CD8-positive, alpha-beta memory T cell (primary cell): ENCODE measurements at regions not wholly inside any gene's neighbourhood (a gene's known extent, or its start where the extent isn't known, plus 50 kb on each side); places are given as distances from the start of the nearest gene placed in this dataset.

Experiments
- CTCF ChIA-PET: fragments of 350-600 bp; sonication (Branson Sonifier 250); formaldehyde crosslinking; loops from one replicate; lab custom pipeline; 2021; ENCODE audit warnings: antibody characterized with exemption; lab: Charles Lee
- POLR2A ChIA-PET: fragments of 350-600 bp; sonication (Branson Sonifier 250); formaldehyde crosslinking; loops from one replicate; lab custom pipeline; 2021; ENCODE audit warnings: antibody characterized with exemption; lab: Charles Lee
- DNase-seq, 5 donors: peaks; one replicate each; pipeline versions ENCODE4 v3.0.0 to v3.0.0-alpha.2; 2020 to 2022; ENCODE audit warnings: mixed read lengths in 1 of 5
- H3K27ac ChIP-seq: one replicate; pipeline ENCODE4 v1.7.0; 2013; ENCODE audit warnings: low read depth, mild to moderate bottlenecking, low read length, moderate library complexity
- H3K27me3 ChIP-seq: 2 replicates; pipeline ENCODE4 v1.7.0; 2013; ENCODE audit warnings: low read length, mild to moderate bottlenecking; ENCODE audit not compliant: insufficient read depth, poor library complexity, severe bottlenecking
- H3K36me3 ChIP-seq: 2 replicates; pipeline ENCODE4 v1.7.0; 2013; ENCODE audit warnings: mild to moderate bottlenecking, low read length, moderate library complexity; ENCODE audit not compliant: insufficient read depth
- H3K4me1 ChIP-seq: 2 replicates; pipeline ENCODE4 v1.7.0; 2013; ENCODE audit warnings: mild to moderate bottlenecking, low read length, moderate library complexity; ENCODE audit not compliant: insufficient read depth
- H3K4me3 ChIP-seq: 2 replicates; pipeline ENCODE4 v1.7.0; 2013; ENCODE audit warnings: mild to moderate bottlenecking, low read length
- H3K9me3 ChIP-seq: 2 replicates; pipeline ENCODE4 v1.7.0; 2013; ENCODE audit warnings: mild to moderate bottlenecking, low read length
- H3K27ac Mint-ChIP-seq, 8 donors: one replicate each; pipeline ENCODE4 v1.8.0; 2020 to 2021; ENCODE audit warnings: mixed read lengths in 8 of 8, mild to moderate bottlenecking in 6 of 8, inconsistent platforms in 3 of 8, moderate library complexity in 3 of 8
- H3K27me3 Mint-ChIP-seq, 2 donors: one replicate each; pipeline ENCODE4 v1.8.0; 2020 to 2021; ENCODE audit warnings: mixed read lengths in 2 of 2, mild to moderate bottlenecking in 1 of 2, moderate library complexity in 1 of 2
- H3K36me3 Mint-ChIP-seq, 3 donors: one replicate each; pipeline ENCODE4 v1.8.0; 2020 to 2021; ENCODE audit warnings: mixed read lengths in 3 of 3, inconsistent platforms in 1 of 3, mild to moderate bottlenecking in 1 of 3
- H3K4me1 Mint-ChIP-seq, 3 donors: one replicate each; pipeline ENCODE4 v1.8.0; 2020 to 2021; ENCODE audit warnings: mixed read lengths in 3 of 3, inconsistent platforms in 1 of 3, mild to moderate bottlenecking in 1 of 3
- H3K4me3 Mint-ChIP-seq, 7 donors: one replicate each; pipeline ENCODE4 v1.8.0; 2020 to 2021; ENCODE audit warnings: mixed read lengths in 7 of 7, mild to moderate bottlenecking in 6 of 7, moderate library complexity in 4 of 7, inconsistent platforms in 2 of 7
- H3K9me3 Mint-ChIP-seq, 5 donors: one replicate each; pipeline ENCODE4 v1.8.0; 2020 to 2022; ENCODE audit warnings: mixed read lengths in 5 of 5, mild to moderate bottlenecking in 3 of 5, moderate library complexity in 2 of 5, inconsistent platforms in 1 of 5

DNA sequence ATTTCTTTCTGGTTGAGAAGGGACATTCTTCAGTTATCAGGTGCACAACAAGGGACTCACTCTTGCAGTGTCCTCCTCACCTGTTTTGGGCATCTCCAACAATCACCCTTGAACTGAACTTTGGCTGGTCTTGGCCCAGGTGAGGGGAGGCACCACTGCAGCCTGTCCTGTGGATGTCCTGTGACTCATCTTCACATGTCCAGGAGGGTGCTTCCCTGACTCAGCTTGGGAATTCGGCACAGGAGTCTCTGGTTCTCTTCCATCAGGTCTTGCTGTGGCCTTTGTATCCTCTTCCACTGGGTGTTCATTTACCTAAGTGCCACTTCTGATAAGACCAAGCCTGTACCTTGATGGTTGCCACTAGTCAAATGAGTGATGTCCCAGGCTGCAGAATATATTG lies 196.7 kb upstream of the MKI67 start:
- H3K9me3 ChIP-seq: no peaks in the 10 kb centered on the region
- H3K36me3 ChIP-seq: no peaks in the 10 kb centered on the region
- ChIA-PET CTCF (no interaction called here), POLR2A (no interaction called here)
- no peak overlapping the region for H3K27ac ChIP-seq
- no peak overlapping the region for H3K4me3 ChIP-seq
- Mint-ChIP-seq H3K36me3 (no peaks in the 10 kb centered on the region), H3K27ac (no peak overlapping the region), H3K4me3 (no peak overlapping the region), H3K27me3 (peaks cover 13 to 19% of the 10 kb centered on the region in 2 donors), H3K4me1 (no peaks in the 10 kb centered on the region), H3K9me3 (peaks cover 0 to 4% (median 0%) of the 10 kb centered on the region in 5 donors)
- H3K27me3 ChIP-seq: no peaks in the 10 kb centered on the region
- no peaks in the 10 kb centered on the region for H3K4me1 ChIP-seq
- DNase-seq: no peak

DNA sequence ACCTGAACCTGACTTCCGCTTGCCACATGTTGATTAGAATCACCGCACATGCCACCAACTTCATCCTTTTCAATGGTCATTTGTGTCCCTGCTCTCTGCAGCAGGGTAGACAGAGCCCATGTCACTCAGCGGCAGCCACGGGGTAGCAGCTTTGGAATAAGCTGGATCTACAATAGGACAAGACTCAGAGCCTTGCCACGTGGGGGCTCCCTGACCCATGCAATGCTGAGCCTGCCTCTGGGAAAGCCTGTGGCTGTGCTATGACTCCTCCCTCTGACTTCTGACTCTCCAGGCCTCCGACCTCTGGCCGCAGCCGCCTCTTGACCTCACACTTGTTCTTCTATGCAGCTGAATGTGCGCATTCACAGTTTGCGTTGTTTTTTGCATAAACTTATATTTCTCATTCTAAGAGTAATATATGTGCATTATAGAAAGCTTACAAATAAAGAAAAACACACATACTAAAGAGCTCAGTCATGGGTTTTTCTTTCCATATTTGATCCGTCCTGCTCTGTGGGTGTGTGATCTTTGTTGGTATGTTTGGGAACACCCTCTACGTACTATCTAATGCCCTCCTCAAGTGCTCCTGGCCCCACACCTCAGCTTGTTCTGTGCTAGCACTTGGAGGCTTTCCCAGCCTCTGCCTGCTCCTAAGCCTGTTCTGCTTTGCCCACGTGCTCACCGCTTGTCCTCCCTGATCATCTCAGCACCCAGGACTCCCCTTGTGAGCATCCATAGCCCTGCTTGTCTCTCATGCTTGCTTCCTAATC lies 198.0 kb upstream of the MKI67 start:
- Mint-ChIP-seq H3K9me3 (peaks cover 0 to 6% (median 0%) of the 10 kb centered on the region in 5 donors), H3K4me1 (no peaks in the 10 kb centered on the region), H3K4me3 (no peak overlapping the region), H3K27ac (no peak overlapping the region), H3K36me3 (no peaks in the 10 kb centered on the region), H3K27me3 (peaks cover 13 to 25% of the 10 kb centered on the region in 2 donors)
- no peak overlapping the region for H3K4me3 ChIP-seq
- ChIA-PET POLR2A (no interaction called here), CTCF (no interaction called here)
- H3K27me3 ChIP-seq: no peaks in the 10 kb centered on the region
- H3K36me3 ChIP-seq: no peaks in the 10 kb centered on the region
- DNase-seq: no peak
- no peaks in the 10 kb centered on the region for H3K9me3 ChIP-seq
- no peak overlapping the region for H3K27ac ChIP-seq
- no peaks in the 10 kb centered on the region for H3K4me1 ChIP-seq

DNA sequence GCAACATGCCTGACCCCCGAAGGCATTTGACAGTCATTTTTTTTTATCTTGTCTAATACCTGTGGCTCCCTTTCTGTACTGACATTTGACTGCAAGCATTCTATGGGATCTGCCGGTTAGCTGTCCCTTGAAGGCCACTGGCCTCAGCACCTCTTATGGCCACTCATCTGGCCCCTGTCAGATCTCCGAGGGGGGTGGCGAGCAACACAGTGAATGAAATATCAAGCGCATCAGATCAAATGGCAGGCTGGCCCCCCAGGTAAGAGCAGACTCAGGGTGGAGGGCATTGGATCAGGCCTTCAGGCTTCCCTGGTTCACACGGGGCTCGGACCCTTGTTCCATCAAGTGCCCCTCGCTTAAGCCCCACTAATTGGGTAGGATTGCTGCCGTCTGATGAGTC lies 199.6 kb upstream of the MKI67 start:
- POLR2A ChIA-PET: no interaction called here
- H3K4me3 Mint-ChIP-seq: peak overlapping the region in 1 of 7 donors; percentile 16
- H3K27ac Mint-ChIP-seq: no peak overlapping the region

DNA sequence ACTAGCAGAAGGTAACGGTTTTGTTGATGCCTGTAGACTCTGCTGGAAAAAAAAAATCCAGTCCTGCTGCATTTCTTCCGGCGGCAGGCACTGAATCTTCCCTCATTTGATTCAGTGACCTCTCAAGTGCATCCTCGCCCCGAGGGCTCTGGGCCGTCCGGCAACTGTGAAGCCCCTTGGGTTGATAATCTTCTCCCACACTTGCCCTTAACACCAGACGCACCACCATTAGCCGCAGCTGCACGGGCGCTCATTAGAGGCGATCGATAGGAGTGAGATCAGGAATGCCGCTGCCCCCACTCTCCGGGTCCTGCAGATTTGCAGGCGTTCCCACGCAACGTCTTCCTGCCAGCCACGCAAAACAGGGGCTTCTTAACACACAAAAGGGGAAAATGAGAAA lies 200.0 kb upstream of the MKI67 start:
- Mint-ChIP-seq H3K9me3 (peaks cover 0 to 6% (median 0%) of the 10 kb centered on the region in 5 donors), H3K27me3 (peaks cover 13 to 25% of the 10 kb centered on the region in 2 donors), H3K27ac (no peak overlapping the region), H3K4me3 (no peak overlapping the region), H3K36me3 (no peaks in the 10 kb centered on the region), H3K4me1 (no peaks in the 10 kb centered on the region)
- H3K27ac ChIP-seq: no peak overlapping the region
- H3K4me1 ChIP-seq: no peaks in the 10 kb centered on the region
- H3K9me3 ChIP-seq: no peaks in the 10 kb centered on the region
- no peak for DNase-seq
- H3K27me3 ChIP-seq: no peaks in the 10 kb centered on the region
- no peaks in the 10 kb centered on the region for H3K36me3 ChIP-seq
- CTCF ChIA-PET: no interaction called here
- POLR2A ChIA-PET: no interaction called here
- H3K4me3 ChIP-seq: no peak overlapping the region

More for the DNA sequence above, 199.6 kb upstream of the MKI67 start:
- no peaks in the 10 kb centered on the region for H3K4me1 Mint-ChIP-seq
- H3K9me3 Mint-ChIP-seq: peaks cover 0 to 6% (median 0%) of the 10 kb centered on the region in 5 donors
- no peak overlapping the region for H3K4me3 ChIP-seq
- no peak for DNase-seq
- H3K4me1 ChIP-seq: no peaks in the 10 kb centered on the region
- CTCF ChIA-PET: no interaction called here
- peaks cover 13 to 25% of the 10 kb centered on the region in 2 donors for H3K27me3 Mint-ChIP-seq
- no peak overlapping the region for H3K27ac ChIP-seq
- no peaks in the 10 kb centered on the region for H3K27me3 ChIP-seq
- no peaks in the 10 kb centered on the region for H3K36me3 Mint-ChIP-seq
- no peaks in the 10 kb centered on the region for H3K9me3 ChIP-seq
- H3K36me3 ChIP-seq: no peaks in the 10 kb centered on the region

DNA sequence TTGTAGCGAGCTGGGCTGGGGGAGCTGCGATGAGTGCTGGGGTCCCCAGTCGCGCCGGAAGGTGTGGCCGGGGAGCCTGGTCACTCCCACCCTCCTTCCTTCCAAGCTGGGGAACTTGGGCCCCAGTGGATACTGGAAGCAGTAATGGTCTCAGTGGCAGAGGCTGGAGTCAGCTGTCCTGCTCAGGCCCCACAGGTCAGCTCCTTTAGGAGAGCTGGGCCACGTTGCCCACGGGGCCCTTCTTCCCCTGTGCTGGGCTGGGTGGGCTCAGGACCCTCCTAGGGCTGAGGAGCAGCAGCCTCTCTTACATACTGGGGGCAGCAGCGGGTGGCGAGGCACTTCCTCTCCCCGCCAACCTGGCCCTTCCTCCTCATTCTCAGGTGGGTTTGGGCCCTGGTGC lies 200.6 kb upstream of the MKI67 start:
- H3K4me1 ChIP-seq: no peaks in the 10 kb centered on the region
- CTCF ChIA-PET: no interaction called here

DNA sequence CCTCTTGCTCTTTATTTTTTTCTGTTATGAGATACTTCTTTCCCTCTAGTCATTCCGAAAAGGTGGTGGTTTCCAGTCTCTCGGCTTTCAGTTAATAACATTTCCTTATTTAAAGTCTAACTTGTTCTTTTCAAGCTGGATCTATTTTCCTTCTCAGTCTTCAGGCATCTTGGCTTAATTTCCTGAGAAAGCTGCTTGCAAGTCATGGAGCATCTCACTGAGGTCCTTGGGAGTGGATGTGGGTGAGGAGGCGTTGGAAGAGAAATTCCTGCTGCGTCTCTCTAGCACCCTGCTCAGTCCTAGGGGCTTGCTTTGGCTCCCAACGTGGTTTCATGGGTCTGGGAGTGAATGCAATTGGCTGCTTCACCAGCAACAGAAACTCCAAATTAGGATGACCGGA lies 210.2 kb upstream of the MKI67 start:
- no peak overlapping the region for H3K4me3 ChIP-seq
- H3K9me3 ChIP-seq: no peaks in the 10 kb centered on the region
- no peak overlapping the region for H3K27ac ChIP-seq
- Mint-ChIP-seq H3K4me3 (no peak overlapping the region), H3K9me3 (no peaks in the 10 kb centered on the region), H3K27ac (no peak overlapping the region), H3K27me3 (peaks cover 5 to 7% of the 10 kb centered on the region in 2 donors), H3K4me1 (no peaks in the 10 kb centered on the region), H3K36me3 (no peaks in the 10 kb centered on the region)
- no peaks in the 10 kb centered on the region for H3K36me3 ChIP-seq
- ChIA-PET POLR2A (no interaction called here), CTCF (no interaction called here)
- H3K4me1 ChIP-seq: no peaks in the 10 kb centered on the region
- H3K27me3 ChIP-seq: no peaks in the 10 kb centered on the region
- no peak for DNase-seq

More for the DNA sequence above, 200.6 kb upstream of the MKI67 start:
- H3K4me3 ChIP-seq: no peak overlapping the region
- H3K27me3 Mint-ChIP-seq: peaks cover 13 to 23% of the 10 kb centered on the region in 2 donors
- no peaks in the 10 kb centered on the region for H3K36me3 Mint-ChIP-seq
- H3K4me1 Mint-ChIP-seq: no peaks in the 10 kb centered on the region
- POLR2A ChIA-PET: no interaction called here
- H3K9me3 ChIP-seq: no peaks in the 10 kb centered on the region
- H3K4me3 Mint-ChIP-seq: no peak overlapping the region
- no peak overlapping the region for H3K27ac Mint-ChIP-seq
- no peaks in the 10 kb centered on the region for H3K27me3 ChIP-seq
- peaks cover 0 to 6% (median 0%) of the 10 kb centered on the region in 5 donors for H3K9me3 Mint-ChIP-seq
- H3K36me3 ChIP-seq: no peaks in the 10 kb centered on the region
- no peak overlapping the region for H3K27ac ChIP-seq
- no peak for DNase-seq

DNA sequence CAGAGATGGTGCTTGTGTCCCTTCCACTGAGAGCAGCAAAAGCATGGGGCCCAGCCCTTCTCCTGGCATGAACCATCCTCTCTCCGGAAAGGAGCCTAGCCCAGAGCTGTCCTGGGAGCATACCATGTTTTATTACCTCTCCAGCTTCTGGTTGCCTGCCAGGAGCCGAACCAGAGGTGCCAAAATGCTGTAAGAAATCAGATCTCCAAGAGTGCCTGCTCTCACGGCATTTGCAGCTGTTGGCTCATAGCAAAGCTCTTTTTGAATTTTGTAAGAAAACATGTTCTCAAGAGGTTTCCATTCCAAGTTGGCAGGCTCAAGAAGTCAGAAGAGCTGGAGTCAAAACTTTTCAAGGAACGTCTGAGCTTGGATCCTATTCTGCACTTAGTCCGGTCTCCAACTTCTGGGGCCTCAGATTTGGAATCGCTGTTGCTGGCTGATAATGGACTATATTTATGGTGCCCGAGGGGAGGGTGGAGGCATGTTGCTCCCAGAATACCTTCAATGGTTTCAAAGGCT lies 211.7 kb upstream of the MKI67 start:
- H3K4me1 Mint-ChIP-seq: no peaks in the 10 kb centered on the region
- DNase-seq: no peak
- no peaks in the 10 kb centered on the region for H3K36me3 Mint-ChIP-seq
- POLR2A ChIA-PET: no interaction called here
- no peaks in the 10 kb centered on the region for H3K36me3 ChIP-seq
- CTCF ChIA-PET: no interaction called here
- H3K4me1 ChIP-seq: no peaks in the 10 kb centered on the region
- H3K27me3 ChIP-seq: no peaks in the 10 kb centered on the region
- peaks cover 5 to 13% of the 10 kb centered on the region in 2 donors for H3K27me3 Mint-ChIP-seq
- no peak overlapping the region for H3K4me3 Mint-ChIP-seq
- no peaks in the 10 kb centered on the region for H3K9me3 ChIP-seq
- H3K9me3 Mint-ChIP-seq: no peaks in the 10 kb centered on the region
- no peak overlapping the region for H3K27ac ChIP-seq
- no peak overlapping the region for H3K4me3 ChIP-seq
- H3K27ac Mint-ChIP-seq: no peak overlapping the region

DNA sequence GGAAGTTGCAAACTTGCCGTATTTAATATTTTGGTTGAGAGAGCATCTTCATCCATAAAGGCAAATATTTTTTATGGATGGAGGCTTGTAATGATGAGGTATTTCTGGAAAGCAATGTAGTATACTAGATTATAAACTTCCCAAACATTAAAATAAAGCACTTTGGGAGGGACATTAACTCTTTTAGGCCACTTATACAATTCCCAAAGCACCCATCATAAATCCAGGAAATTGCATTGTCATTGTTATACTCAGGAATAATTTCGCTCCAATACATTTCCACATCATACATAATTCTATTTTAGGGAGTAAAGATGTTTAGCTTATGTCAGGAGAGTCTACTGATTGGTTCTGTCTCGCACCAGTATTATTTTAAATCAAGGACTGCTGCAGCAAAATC lies 212.7 kb upstream of the MKI67 start:
- Histone ChIP-seq H3K4me3 (no peak overlapping the region), H3K36me3 (no peaks in the 10 kb centered on the region), H3K27me3 (no peaks in the 10 kb centered on the region), H3K9me3 (no peaks in the 10 kb centered on the region), H3K27ac (no peak overlapping the region), H3K4me1 (no peaks in the 10 kb centered on the region)
- no peak for DNase-seq
- Mint-ChIP-seq H3K9me3 (no peaks in the 10 kb centered on the region), H3K4me1 (no peaks in the 10 kb centered on the region), H3K36me3 (no peaks in the 10 kb centered on the region), H3K27ac (no peak overlapping the region), H3K4me3 (no peak overlapping the region), H3K27me3 (peaks cover 5 to 9% of the 10 kb centered on the region in 2 donors)
- ChIA-PET CTCF (no interaction called here), POLR2A (no interaction called here)
